Lower leg skin (tissue), 3 donors: ENCODE measurements at regions not wholly inside any gene's neighbourhood (a gene's known extent, or its start where the extent isn't known, plus 50 kb on each side); places are given as distances from the start of the nearest gene placed in this dataset.

Source experiments
- POLR2A ChIP-seq, 2 donors: fragments of 450-650 bp; IDR thresholded peaks; one replicate each; pipeline ENCODE4 v1.6.1; 2016 to 2017; ENCODE audit warnings: antibody characterized with exemption in 2 of 2, mild to moderate bottlenecking in 1 of 2, moderate library complexity in 1 of 2
- TF ChIP-seq, protein P1 (sequence below), 3 donors: fragments of 450-650 bp; IDR thresholded peaks; one replicate each; pipeline ENCODE4 v1.5.1; 2016; ENCODE audit warnings: antibody characterized with exemption in 3 of 3, mild to moderate bottlenecking in 3 of 3, moderate library complexity in 2 of 3

DNA sequence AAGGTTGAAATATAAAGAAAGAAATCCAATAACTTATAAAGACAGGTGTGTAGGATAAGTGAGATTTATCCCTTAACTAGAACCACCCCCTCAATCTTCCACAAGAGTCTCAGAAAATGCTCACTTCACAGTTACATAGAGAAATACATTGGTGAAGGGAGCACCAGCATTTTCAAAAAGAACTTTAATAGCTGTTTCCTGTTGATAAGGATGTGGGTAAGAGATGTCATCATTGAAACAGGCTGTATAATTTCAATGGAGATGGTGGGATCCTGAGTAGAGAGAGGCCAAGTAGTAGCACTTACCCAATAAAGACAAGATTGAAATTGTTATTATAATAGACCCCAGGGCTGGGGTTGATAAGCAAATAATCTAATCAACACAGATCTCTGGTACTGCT lies 162.2 kb upstream of the TACR1 start:
- TF ChIP-seq, protein P1, sequence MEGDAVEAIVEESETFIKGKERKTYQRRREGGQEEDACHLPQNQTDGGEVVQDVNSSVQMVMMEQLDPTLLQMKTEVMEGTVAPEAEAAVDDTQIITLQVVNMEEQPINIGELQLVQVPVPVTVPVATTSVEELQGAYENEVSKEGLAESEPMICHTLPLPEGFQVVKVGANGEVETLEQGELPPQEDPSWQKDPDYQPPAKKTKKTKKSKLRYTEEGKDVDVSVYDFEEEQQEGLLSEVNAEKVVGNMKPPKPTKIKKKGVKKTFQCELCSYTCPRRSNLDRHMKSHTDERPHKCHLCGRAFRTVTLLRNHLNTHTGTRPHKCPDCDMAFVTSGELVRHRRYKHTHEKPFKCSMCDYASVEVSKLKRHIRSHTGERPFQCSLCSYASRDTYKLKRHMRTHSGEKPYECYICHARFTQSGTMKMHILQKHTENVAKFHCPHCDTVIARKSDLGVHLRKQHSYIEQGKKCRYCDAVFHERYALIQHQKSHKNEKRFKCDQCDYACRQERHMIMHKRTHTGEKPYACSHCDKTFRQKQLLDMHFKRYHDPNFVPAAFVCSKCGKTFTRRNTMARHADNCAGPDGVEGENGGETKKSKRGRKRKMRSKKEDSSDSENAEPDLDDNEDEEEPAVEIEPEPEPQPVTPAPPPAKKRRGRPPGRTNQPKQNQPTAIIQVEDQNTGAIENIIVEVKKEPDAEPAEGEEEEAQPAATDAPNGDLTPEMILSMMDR (IDR thresholded peaks at IDR 0.05) = no peak
- no peak for TF ChIP-seq POLR2A (IDR thresholded peaks at IDR 0.05)
